Gastroesophageal sphincter (tissue), 4 donors: ENCODE measurements at regions not wholly inside any gene's neighbourhood (a gene's known extent, or its start where the extent isn't known, plus 50 kb on each side); places are given as distances from the start of the nearest gene placed in this dataset.
A peak's percentile ranks its signal among the peaks of the same experiment; 100 is the strongest.

ENCODE experiments used
- ATAC-seq: fragments of 150-250 bp; one replicate; pipeline ENCODE4 v1.9.1; 2016; ENCODE audit warnings: mild to moderate bottlenecking, moderate library complexity
- H3K27ac ChIP-seq, 4 donors: fragments of 200-600 bp; sonication (generic) in 3 of 4; 1 replicate in 3 of 4; 2 replicates in 1 of 4; pipeline ENCODE4 v1.5.1; 2016 to 2019
- H3K27me3 ChIP-seq: fragments of 200-600 bp; sonication (generic); one replicate; pipeline ENCODE4 v1.5.1; 2019
- H3K36me3 ChIP-seq, 2 donors: fragments of 200-600 bp; sonication (generic); one replicate each; pipeline ENCODE4 v1.5.1; 2019; ENCODE audit warnings: control low read depth in 1 of 2
- H3K4me1 ChIP-seq, 3 donors: fragments of 200-600 bp; sonication (generic); 1 replicate in 2 of 3; 2 replicates in 1 of 3; pipeline ENCODE4 v1.5.1; 2016 to 2019; ENCODE audit warnings: control low read depth in 2 of 3
- H3K4me3 ChIP-seq, 2 donors: fragments of 200-600 bp; sonication (generic); one replicate each; pipeline ENCODE4 v1.5.1; 2019; ENCODE audit warnings: mild to moderate bottlenecking in 1 of 2, moderate library complexity in 1 of 2
- H3K9me3 ChIP-seq, 3 donors: fragments of 200-600 bp; sonication (generic); one replicate each; pipeline ENCODE4 v1.5.1; 2017 to 2019; ENCODE audit warnings: control low read depth in 2 of 3
- CTCF ChIP-seq, 4 experiments: fragments of 200-600 bp in 2 of 4; fragments of 450-650 bp in 2 of 4; sonication (generic) in 1 of 4; IDR thresholded peaks; one replicate each; pipeline ENCODE4 v1.5.1; 2017 to 2019; ENCODE audit warnings: antibody characterized with exemption in 4 of 4, mild to moderate bottlenecking in 2 of 4, moderate library complexity in 2 of 4
- EP300 ChIP-seq: sonication (generic); formaldehyde crosslinking; IDR thresholded peaks from one replicate; pipeline ENCODE4 v1.6.1; 2017; ENCODE audit warnings: antibody characterized with exemption, mild to moderate bottlenecking
- POLR2A ChIP-seq, 2 donors: fragments of 450-650 bp; IDR thresholded peaks; one replicate each; pipeline ENCODE4 v1.6.1; 2017; ENCODE audit warnings: antibody characterized with exemption in 2 of 2, mild to moderate bottlenecking in 2 of 2, moderate library complexity in 1 of 2
- POLR2AphosphoS5 ChIP-seq: sonication (generic); formaldehyde crosslinking; IDR thresholded peaks from one replicate; pipeline ENCODE4 v1.6.1; 2017; ENCODE audit warnings: antibody characterized with exemption
- WGBS, 2 donors: methylation state at CpG; one replicate each; pipeline ENCODE4 v1.1.5; 2018; ENCODE audit warnings: low coverage in 1 of 2; 5-methylcytosine and 5-hydroxymethylcytosine counted together

GRCh38 chr6:47938405-47938804, 156.6 kb downstream of the OPN5 start:
- WGBS, 2 donors = 84% methylated on average over 2 of the region's 2 CpGs; no CpG with 5 or more reads in 1 of the 2 donors
- ATAC-seq = no peak
- Histone ChIP-seq H3K27ac (no peak overlapping the region), H3K9me3 (no peaks in the 10 kb centered on the region), H3K4me1 (no peaks in the 10 kb centered on the region), H3K4me3 (no peak overlapping the region), H3K36me3 (no peaks in the 10 kb centered on the region), H3K27me3 (no peaks in the 10 kb centered on the region)
- TF ChIP-seq POLR2A (IDR thresholded peaks at IDR 0.05) (no peak), CTCF (IDR thresholded peaks at IDR 0.05) (no peak), POLR2AphosphoS5 (no peak), EP300 (no peak)

GRCh38 chr6:47936820-47937219, 155.0 kb downstream of the OPN5 start:
- Histone ChIP-seq H3K27me3 (no peaks in the 10 kb centered on the region), H3K9me3 (no peaks in the 10 kb centered on the region), H3K4me1 (no peaks in the 10 kb centered on the region), H3K27ac (no peak overlapping the region), H3K4me3 (no peak overlapping the region), H3K36me3 (no peaks in the 10 kb centered on the region)
- TF ChIP-seq POLR2AphosphoS5 (no peak), POLR2A (IDR thresholded peaks at IDR 0.05) (no peak), CTCF (IDR thresholded peaks at IDR 0.05) (no peak), EP300 (no peak)
- no peak for ATAC-seq
- 0 to 41% methylated on average over 1 to 2 of the region's 2 CpGs for WGBS, 2 donors

- H3K4me3 ChIP-seq = no peak overlapping the region
- H3K9me3 ChIP-seq = no peaks in the 10 kb centered on the region
- TF ChIP-seq POLR2A (IDR thresholded peaks at IDR 0.05) = no peak
- no peak for TF ChIP-seq POLR2AphosphoS5
- TF ChIP-seq EP300 = no peak
- no peak for TF ChIP-seq CTCF (IDR thresholded peaks at IDR 0.05)
- H3K4me1 ChIP-seq = no peaks in the 10 kb centered on the region
- H3K27me3 ChIP-seq = no peaks in the 10 kb centered on the region
- ATAC-seq = no peak
- no peak overlapping the region for H3K27ac ChIP-seq
- 55 to 91% methylated on average over 4 to 5 of the region's 6 CpGs for WGBS, 2 donors
- H3K36me3 ChIP-seq = no peaks in the 10 kb centered on the region
These were observed 152.2 kb downstream of the OPN5 start for GRCh38 chr6:47934023-47934422.

GRCh38 chr6:47932575-47932974, 150.7 kb downstream of the OPN5 start:
- no peak overlapping the region for H3K4me3 ChIP-seq
- H3K27ac ChIP-seq = no peak overlapping the region
- TF ChIP-seq POLR2AphosphoS5 = no peak
- no peak for TF ChIP-seq CTCF (IDR thresholded peaks at IDR 0.05)
- no peak for TF ChIP-seq EP300
- no peak for TF ChIP-seq POLR2A (IDR thresholded peaks at IDR 0.05)
- WGBS, 2 donors = 69 to 85% methylated on average over 4 of the region's 4 CpGs
- H3K9me3 ChIP-seq = no peaks in the 10 kb centered on the region
- no peaks in the 10 kb centered on the region for H3K27me3 ChIP-seq
- no peaks in the 10 kb centered on the region for H3K36me3 ChIP-seq
- peak; percentile 39 for ATAC-seq
- no peaks in the 10 kb centered on the region for H3K4me1 ChIP-seq

GRCh38 chr6:47924001-47924400, 142.2 kb downstream of the OPN5 start:
- ATAC-seq = no peak

More at GRCh38 chr6:47924001-47924400, 142.2 kb downstream of the OPN5 start:
- no peak overlapping the region for H3K4me3 ChIP-seq
- H3K27me3 ChIP-seq = no peaks in the 10 kb centered on the region
- peaks cover 0 to 8% (median 0%) of the 10 kb centered on the region in 3 donors for H3K9me3 ChIP-seq
- H3K36me3 ChIP-seq = no peaks in the 10 kb centered on the region
- H3K4me1 ChIP-seq = no peaks in the 10 kb centered on the region
- WGBS, 2 donors = 40 to 48% methylated on average over 2 of the region's 3 CpGs
- no peak overlapping the region for H3K27ac ChIP-seq
- no peak for TF ChIP-seq EP300
- TF ChIP-seq POLR2AphosphoS5 = no peak
- no peak for TF ChIP-seq POLR2A (IDR thresholded peaks at IDR 0.05)
- no peak for TF ChIP-seq CTCF (IDR thresholded peaks at IDR 0.05)
